Central memory CD4-positive, alpha-beta T cell (primary cell): ENCODE measurements at regions not wholly inside any gene's neighbourhood (a gene's known extent, or its start where the extent isn't known, plus 50 kb on each side); places are given as distances from the start of the nearest gene placed in this dataset.
"Not testable (repeated sequence)": the region's sequence is repeated elsewhere in the genome, so short reads cannot be mapped to it uniquely, and the experiment has no call there.

Source experiments
- DNase-seq: peaks from one replicate; pipeline ENCODE4 v3.0.0; 2022

GRCh38 chrX:120752431-120753082, 122.7 kb upstream of the C1GALT1C1 start:
- no peak for DNase-seq

- DNase-seq = no peak
Measured at GRCh38 chrX:120751683-120752082, 121.8 kb upstream of the C1GALT1C1 start.

- DNase-seq = no peak
Measured at GRCh38 chrX:120750381-120750780, 120.5 kb upstream of the C1GALT1C1 start.

- no peak for DNase-seq
Measured at GRCh38 chrX:120749141-120749846, 119.4 kb upstream of the C1GALT1C1 start.

GRCh38 chrX:120746153-120746552, 116.3 kb upstream of the C1GALT1C1 start:
- DNase-seq = no peak

- no peak for DNase-seq
Measured at GRCh38 chrX:120742946-120743665, 113.3 kb upstream of the C1GALT1C1 start.

GRCh38 chrX:120741452-120741851, 111.6 kb upstream of the C1GALT1C1 start:
- no peak for DNase-seq

- no peak for DNase-seq
Measured at GRCh38 chrX:120740072-120740471, 110.2 kb upstream of the C1GALT1C1 start.

- DNase-seq = no peak
Measured at GRCh38 chrX:120739300-120739699, 109.4 kb upstream of the C1GALT1C1 start.

- no peak for DNase-seq
Measured at GRCh38 chrX:120736989-120737388, 107.1 kb upstream of the C1GALT1C1 start.

- no peak for DNase-seq
Measured at GRCh38 chrX:120735966-120736365, 106.1 kb upstream of the C1GALT1C1 start.

- no peak for DNase-seq
Measured at GRCh38 chrX:120732879-120733278, 103.0 kb upstream of the C1GALT1C1 start.

- DNase-seq = no peak
Measured at GRCh38 chrX:120732461-120732860, 102.6 kb upstream of the C1GALT1C1 start.

- no peak for DNase-seq
Measured at GRCh38 chrX:120731386-120731785, 101.5 kb upstream of the C1GALT1C1 start.

GRCh38 chrX:120729506-120730255, 99.8 kb upstream of the C1GALT1C1 start:
- DNase-seq = not testable (repeated sequence)

- no peak for DNase-seq
Measured at GRCh38 chrX:120727911-120728310, 98.1 kb upstream of the C1GALT1C1 start.

- no peak for DNase-seq
Measured at GRCh38 chrX:120727452-120727851, 97.6 kb upstream of the C1GALT1C1 start.

- no peak for DNase-seq
Measured at GRCh38 chrX:120726294-120726693, 96.4 kb upstream of the C1GALT1C1 start.

- no peak for DNase-seq
Measured at GRCh38 chrX:120725874-120726273, 96.0 kb upstream of the C1GALT1C1 start.

GRCh38 chrX:120719622-120720021, 89.8 kb upstream of the C1GALT1C1 start:
- no peak for DNase-seq

GRCh38 chrX:120718969-120719368, 89.1 kb upstream of the C1GALT1C1 start:
- DNase-seq = no peak

GRCh38 chrX:120702337-120702736, 72.5 kb upstream of the C1GALT1C1 start:
- not testable (repeated sequence) for DNase-seq

GRCh38 chrX:120697053-120697452, 67.2 kb upstream of the C1GALT1C1 start:
- peak; percentile 60 for DNase-seq
